Neuronal stem cell (in vitro differentiated cells): ENCODE measurements at regions not wholly inside any gene's neighbourhood (a gene's known extent, or its start where the extent isn't known, plus 50 kb on each side); places are given as distances from the start of the nearest gene placed in this dataset.
"Not testable (repeated sequence)": the region's sequence is repeated elsewhere in the genome, so short reads cannot be mapped to it uniquely, and the experiment has no call there.

ENCODE experiments used
- DNase-seq: peaks from one replicate; pipeline ENCODE4 v3.0.0-alpha.2; 2013; ENCODE audit warnings: low spot score
- H2AFZ ChIP-seq: one replicate; pipeline ENCODE4 v1.6.1; 2013; ENCODE audit warnings: mild to moderate bottlenecking, low read length, inconsistent platforms
- H2AK5ac ChIP-seq: 2 replicates; pipeline ENCODE4 v1.6.1; 2013; ENCODE audit warnings: low read depth, mild to moderate bottlenecking, inconsistent platforms, low read length, moderate library complexity, mixed read lengths
- H2BK120ac ChIP-seq: 2 replicates; pipeline ENCODE4 v1.6.1; 2013; ENCODE audit warnings: low read depth, mild to moderate bottlenecking, inconsistent platforms, low read length, moderate library complexity, mixed read lengths
- H2BK12ac ChIP-seq: one replicate; pipeline ENCODE4 v1.6.1; 2013; ENCODE audit warnings: low read length, inconsistent platforms
- H2BK15ac ChIP-seq: 2 replicates; pipeline ENCODE4 v1.6.1; 2013; ENCODE audit warnings: mild to moderate bottlenecking, low read length, inconsistent platforms, mixed read lengths
- H2BK5ac ChIP-seq: one replicate; pipeline ENCODE4 v1.6.1; 2013; ENCODE audit warnings: inconsistent platforms, mild to moderate bottlenecking, low read length, moderate library complexity
- H3K14ac ChIP-seq: one replicate; pipeline ENCODE4 v1.6.1; 2013; ENCODE audit warnings: low read length, inconsistent platforms
- H3K18ac ChIP-seq: 2 replicates; pipeline ENCODE4 v1.6.1; 2013; ENCODE audit warnings: low read length, inconsistent platforms
- H3K23ac ChIP-seq: 2 replicates; pipeline ENCODE4 v1.6.1; 2013; ENCODE audit warnings: low read depth, mild to moderate bottlenecking, mixed read lengths, low read length, inconsistent platforms; ENCODE audit not compliant: poor library complexity
- H3K27ac ChIP-seq: replicated peaks from 3 replicates; pipeline ENCODE4 v1.5.1; 2013; ENCODE audit warnings: low read length, inconsistent platforms
- H3K27me3 ChIP-seq, 3 experiments: 2 replicates each; pipeline ENCODE4 v1.6.1; 2013; ENCODE audit warnings: low read length in 3 of 3, mild to moderate bottlenecking in 2 of 3, inconsistent platforms in 1 of 3, low read depth in 1 of 3, mixed read lengths in 1 of 3, moderate library complexity in 1 of 3; ENCODE audit not compliant: control insufficient read depth in 3 of 3, insufficient read depth in 3 of 3
- H3K36me3 ChIP-seq, 2 donors: replicated peaks in 1 of 2; 2 replicates each; pipeline ENCODE4 v1.6.1; 2013; ENCODE audit warnings: low read length in 2 of 2; ENCODE audit not compliant: control insufficient read depth in 2 of 2, insufficient read depth in 2 of 2
- H3K4ac ChIP-seq: 2 replicates; pipeline ENCODE4 v1.6.1; 2013; ENCODE audit warnings: inconsistent platforms, mild to moderate bottlenecking, low read length, moderate library complexity
- H3K4me1 ChIP-seq, 2 donors: 1 replicate in 1 of 2; 2 replicates in 1 of 2; pipeline ENCODE4 v1.6.1; 2013; ENCODE audit warnings: low read length in 2 of 2, low read depth in 1 of 2; ENCODE audit not compliant: control insufficient read depth in 2 of 2, insufficient read depth in 1 of 2
- H3K4me2 ChIP-seq: one replicate; pipeline ENCODE4 v1.6.1; 2013; ENCODE audit warnings: mild to moderate bottlenecking, low read length, inconsistent platforms; ENCODE audit not compliant: insufficient read depth, poor library complexity, severe bottlenecking
- H3K4me3 ChIP-seq, 2 donors: 2 replicates each; pipeline ENCODE4 v1.5.1; 2013; ENCODE audit warnings: low read length in 2 of 2, mild to moderate bottlenecking in 2 of 2, inconsistent platforms in 1 of 2, moderate library complexity in 1 of 2
- H3K79me1 ChIP-seq: one replicate; pipeline ENCODE4 v1.6.1; 2013; ENCODE audit warnings: low read depth, mild to moderate bottlenecking, inconsistent platforms, low read length, moderate library complexity
- H3K9ac ChIP-seq: one replicate; pipeline ENCODE4 v1.6.1; 2013; ENCODE audit warnings: mild to moderate bottlenecking, low read depth, low read length, inconsistent platforms; ENCODE audit not compliant: poor library complexity
- H3K9me3 ChIP-seq, 2 donors: replicated peaks in 1 of 2; 2 replicates each; pipeline versions ENCODE3 to v1.6.1; 2013; ENCODE audit warnings: low read length in 2 of 2, mild to moderate bottlenecking in 2 of 2, inconsistent platforms in 1 of 2, low read depth in 1 of 2, mixed read lengths in 1 of 2, moderate library complexity in 1 of 2; ENCODE audit not compliant: control insufficient read depth in 2 of 2, insufficient read depth in 1 of 2
- H4K8ac ChIP-seq: one replicate; pipeline ENCODE4 v1.6.1; 2013; ENCODE audit warnings: low read depth, mild to moderate bottlenecking, inconsistent platforms, low read length, moderate library complexity
- H4K91ac ChIP-seq: one replicate; pipeline ENCODE4 v1.6.1; 2013; ENCODE audit warnings: low read length, low read depth, mild to moderate bottlenecking, inconsistent platforms; ENCODE audit not compliant: poor library complexity
- WGBS, 2 donors: extraction: QIAGEN DNeasy Blood & Tissue Kit; methylation state at CpG; one replicate each; pipeline ENCODE4 v1.1.7; 2013; ENCODE audit warnings: missing lambda C conversion rate in 2 of 2, mixed read lengths in 1 of 2; ENCODE audit not compliant: insufficient read length in 2 of 2, insufficient replicate concordance in 1 of 2; ENCODE audit errors: extremely low coverage in 2 of 2; 5-methylcytosine and 5-hydroxymethylcytosine counted together

GRCh38 chr20:18876394-18876793 lies 62.8 kb downstream of the SCP2D1 start:
- not testable (repeated sequence) for H2BK15ac ChIP-seq, H3K27me3 ChIP-seq, H3K4me3 ChIP-seq, H3K4ac ChIP-seq, H4K8ac ChIP-seq, H2AK5ac ChIP-seq, H2BK5ac ChIP-seq, H3K4me1 ChIP-seq, H3K36me3 ChIP-seq, H3K9me3 ChIP-seq, H3K79me1 ChIP-seq, H4K91ac ChIP-seq, H2BK12ac ChIP-seq, H2BK120ac ChIP-seq, H2AFZ ChIP-seq, H3K4me2 ChIP-seq, H3K9ac ChIP-seq, H3K27ac ChIP-seq, H3K14ac ChIP-seq, DNase-seq, H3K18ac ChIP-seq, H3K23ac ChIP-seq

DNA sequence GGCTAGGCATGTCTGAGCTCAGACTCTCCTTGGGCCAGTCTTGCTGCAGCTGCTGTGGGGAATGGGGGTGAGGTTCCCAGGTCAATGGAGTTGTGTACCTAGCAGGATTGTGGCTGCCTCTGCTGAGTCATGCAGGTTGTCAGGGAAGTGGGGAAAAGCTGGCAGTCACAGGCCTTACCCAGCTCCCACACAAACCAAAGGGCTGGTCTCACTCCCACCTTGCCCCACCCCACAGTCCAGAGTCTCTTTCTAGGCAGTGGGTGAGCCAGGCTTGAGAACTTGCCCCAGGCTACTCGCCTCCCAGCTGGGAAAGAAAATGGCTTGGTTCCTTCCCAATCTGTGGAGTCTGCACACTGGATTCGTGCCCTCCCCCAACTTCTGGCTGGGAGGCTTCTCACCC lies 65.7 kb downstream of the SCP2D1 start:
- H3K23ac ChIP-seq = no peak overlapping the region
- H3K4me3 ChIP-seq = no peak overlapping the region
- H2AK5ac ChIP-seq = no peak overlapping the region
- no CpG with 5 or more reads among the region's 2 CpGs for WGBS, 2 donors
- no peak overlapping the region for H2BK120ac ChIP-seq
- no peak overlapping the region for H2BK12ac ChIP-seq
- H3K27me3 ChIP-seq = no peaks in the 10 kb centered on the region
- H3K79me1 ChIP-seq = no peaks in the 10 kb centered on the region
- no peak overlapping the region for H4K8ac ChIP-seq
- H3K18ac ChIP-seq = no peak overlapping the region
- H3K4me2 ChIP-seq = no peak overlapping the region
- no peaks in the 10 kb centered on the region for H3K9me3 ChIP-seq
- H3K9ac ChIP-seq = no peak overlapping the region
- no peak overlapping the region for H2BK15ac ChIP-seq
- H2BK5ac ChIP-seq = no peak overlapping the region
- H3K14ac ChIP-seq = no peak overlapping the region
- H3K27ac ChIP-seq = no peak overlapping the region
- no peak overlapping the region for H2AFZ ChIP-seq
- H3K36me3 ChIP-seq = no peaks in the 10 kb centered on the region
- DNase-seq = no peak
- H4K91ac ChIP-seq = no peak overlapping the region
- H3K4ac ChIP-seq = no peak overlapping the region
- H3K4me1 ChIP-seq = no peaks in the 10 kb centered on the region

- no peak overlapping the region for H2BK15ac ChIP-seq
- H4K8ac ChIP-seq = no peak overlapping the region
- H3K23ac ChIP-seq = no peak overlapping the region
Measured at GRCh38 chr20:18886756-18887155, 73.2 kb downstream of the SCP2D1 start.

GRCh38 chr20:18901980-18902737 lies 88.6 kb downstream of the SCP2D1 start:
- WGBS, 2 donors = no CpG with 5 or more reads among the region's 7 CpGs
- H3K4me1 ChIP-seq = peaks cover 0 to 6% of the 10 kb centered on the region in 2 donors
- no peak overlapping the region for H3K4me3 ChIP-seq
- no peak overlapping the region for H3K4ac ChIP-seq
- no peak overlapping the region for H2AK5ac ChIP-seq
- no peak overlapping the region for H2BK12ac ChIP-seq
- no peak overlapping the region for H2BK120ac ChIP-seq
- H3K36me3 ChIP-seq = no peaks in the 10 kb centered on the region
- no peaks in the 10 kb centered on the region for H3K27me3 ChIP-seq
- H3K4me2 ChIP-seq = no peak overlapping the region
- no peak overlapping the region for H4K8ac ChIP-seq
- H2BK15ac ChIP-seq = no peak overlapping the region
- H2AFZ ChIP-seq = no peak overlapping the region
- no peak overlapping the region for H4K91ac ChIP-seq
- no peak overlapping the region for H3K27ac ChIP-seq
- no peaks in the 10 kb centered on the region for H3K79me1 ChIP-seq
- DNase-seq = peak; percentile 6
- no peak overlapping the region for H3K14ac ChIP-seq
- H3K23ac ChIP-seq = no peak overlapping the region
- H3K9ac ChIP-seq = no peak overlapping the region
- H3K18ac ChIP-seq = no peak overlapping the region
- peaks cover 0 to 3% of the 10 kb centered on the region in 2 donors for H3K9me3 ChIP-seq
- no peak overlapping the region for H2BK5ac ChIP-seq

More at GRCh38 chr20:18886756-18887155, 73.2 kb downstream of the SCP2D1 start:
- no peak overlapping the region for H3K18ac ChIP-seq
- H2BK5ac ChIP-seq = no peak overlapping the region
- H3K79me1 ChIP-seq = no peaks in the 10 kb centered on the region
- no peak overlapping the region for H3K4ac ChIP-seq
- no peak for DNase-seq
- no peaks in the 10 kb centered on the region for H3K27me3 ChIP-seq
- WGBS, 2 donors = no CpG with 5 or more reads among the region's 1 CpG
- no peak overlapping the region for H3K27ac ChIP-seq
- no peak overlapping the region for H3K14ac ChIP-seq
- H2AK5ac ChIP-seq = no peak overlapping the region
- no peak overlapping the region for H2BK120ac ChIP-seq
- no peak overlapping the region for H2AFZ ChIP-seq
- no peak overlapping the region for H3K4me2 ChIP-seq
- H4K91ac ChIP-seq = no peak overlapping the region
- H3K4me1 ChIP-seq = no peaks in the 10 kb centered on the region
- peaks cover 0 to 1% of the 10 kb centered on the region in 2 donors for H3K9me3 ChIP-seq
- no peak overlapping the region for H3K4me3 ChIP-seq
- H3K36me3 ChIP-seq = no peaks in the 10 kb centered on the region
- H2BK12ac ChIP-seq = no peak overlapping the region
- H3K9ac ChIP-seq = no peak overlapping the region
